ENCODE measurements at regions not wholly inside any gene's neighbourhood (a gene's known extent, or its start where the extent isn't known, plus 50 kb on each side); places are given as distances from the start of the nearest gene placed in this dataset.

DNA sequence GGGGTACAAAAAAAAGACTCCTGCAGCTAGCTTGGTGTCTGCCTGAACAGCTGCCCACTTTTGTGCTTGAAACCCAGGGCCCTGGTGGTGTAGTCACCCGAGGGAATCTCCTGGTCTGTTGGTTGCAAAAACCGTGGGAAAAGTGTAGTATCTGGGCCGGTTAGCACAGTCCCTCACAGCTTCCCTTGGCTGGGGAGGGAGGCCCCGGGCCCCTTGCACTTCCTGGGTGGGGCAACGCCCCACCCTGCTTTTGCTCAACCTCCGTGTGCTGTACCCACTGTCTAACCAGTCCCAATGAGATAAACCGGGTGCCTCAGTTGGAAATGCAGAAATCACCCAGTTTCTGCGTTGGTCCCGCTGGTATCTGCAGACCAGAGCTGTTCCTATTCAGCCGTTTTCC is 211.7 kb upstream of the ZPLD1 start:
- TF ChIP-seq, protein P1, sequence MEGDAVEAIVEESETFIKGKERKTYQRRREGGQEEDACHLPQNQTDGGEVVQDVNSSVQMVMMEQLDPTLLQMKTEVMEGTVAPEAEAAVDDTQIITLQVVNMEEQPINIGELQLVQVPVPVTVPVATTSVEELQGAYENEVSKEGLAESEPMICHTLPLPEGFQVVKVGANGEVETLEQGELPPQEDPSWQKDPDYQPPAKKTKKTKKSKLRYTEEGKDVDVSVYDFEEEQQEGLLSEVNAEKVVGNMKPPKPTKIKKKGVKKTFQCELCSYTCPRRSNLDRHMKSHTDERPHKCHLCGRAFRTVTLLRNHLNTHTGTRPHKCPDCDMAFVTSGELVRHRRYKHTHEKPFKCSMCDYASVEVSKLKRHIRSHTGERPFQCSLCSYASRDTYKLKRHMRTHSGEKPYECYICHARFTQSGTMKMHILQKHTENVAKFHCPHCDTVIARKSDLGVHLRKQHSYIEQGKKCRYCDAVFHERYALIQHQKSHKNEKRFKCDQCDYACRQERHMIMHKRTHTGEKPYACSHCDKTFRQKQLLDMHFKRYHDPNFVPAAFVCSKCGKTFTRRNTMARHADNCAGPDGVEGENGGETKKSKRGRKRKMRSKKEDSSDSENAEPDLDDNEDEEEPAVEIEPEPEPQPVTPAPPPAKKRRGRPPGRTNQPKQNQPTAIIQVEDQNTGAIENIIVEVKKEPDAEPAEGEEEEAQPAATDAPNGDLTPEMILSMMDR (conservative IDR thresholded peaks at IDR 0.05; ENCODE audit: low read length): no peak
- no peak for TF ChIP-seq EZH2phosphoT487 (IDR thresholded peaks at IDR 0.05; ENCODE audit: borderline replicate concordance, low read depth, low read length)
